ENCODE measurements at regions not wholly inside any gene's neighbourhood (a gene's known extent, or its start where the extent isn't known, plus 50 kb on each side); places are given as distances from the start of the nearest gene placed in this dataset.

- TF ChIP-seq CTCF (IDR thresholded peaks at IDR 0.05; ENCODE audit: borderline replicate concordance, extremely low read depth, low read length, poor library complexity, severe bottlenecking) (no peak), EZH2 (IDR thresholded peaks at IDR 0.05; ENCODE audit: borderline replicate concordance, low read depth, low read length, severe bottlenecking) (no peak)
Measured at GRCh38 chr2:106339132-106339531, 129.1 kb downstream of the RGPD3 start.
